ENCODE measurements at regions not wholly inside any gene's neighbourhood (a gene's known extent, or its start where the extent isn't known, plus 50 kb on each side); places are given as distances from the start of the nearest gene placed in this dataset.
A peak's percentile ranks its signal among the peaks of the same experiment; 100 is the strongest.

DNA sequence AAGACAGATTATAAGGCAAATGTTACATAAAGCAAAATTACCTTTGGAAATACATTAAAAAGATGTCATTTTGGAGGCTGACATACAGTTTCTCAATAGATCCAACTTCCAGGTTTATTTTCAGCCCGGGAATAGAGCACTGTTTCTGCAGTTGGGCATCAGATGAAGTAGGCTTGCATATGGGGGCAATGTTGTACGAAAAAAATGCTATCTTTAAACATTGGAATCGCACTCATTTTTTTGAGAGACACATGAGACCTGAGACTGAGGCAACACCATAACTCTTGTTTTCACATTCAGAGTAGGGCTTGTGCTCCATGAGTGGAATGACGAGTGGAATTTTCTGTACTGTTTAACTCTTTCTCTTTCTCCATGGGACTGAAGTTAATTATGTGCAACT lies 122.4 kb upstream of the ZRANB2 start:
- H3K27ac ChIP-seq (ENCODE audit: low read depth, low read length): no peak overlapping the region
- H3K4me3 ChIP-seq (ENCODE audit: low read length): no peak overlapping the region
- Mint-ChIP-seq H3K27me3 (ENCODE audit: insufficient read depth) (no peaks in the 10 kb centered on the region), H3K36me3 (ENCODE audit: low read depth) (no peaks in the 10 kb centered on the region), H3K4me1 (no peaks in the 10 kb centered on the region), H3K9me3 (no peaks in the 10 kb centered on the region), H3K27ac (no peak overlapping the region), H3K4me3 (no peak overlapping the region)
- no peaks in the 10 kb centered on the region for H3K9me3 ChIP-seq (ENCODE audit: control insufficient read depth, low read length)
- H3K9ac ChIP-seq (ENCODE audit: extremely low read depth, low read length, poor library complexity, severe bottlenecking): no peak overlapping the region
- TF ChIP-seq, protein P1, sequence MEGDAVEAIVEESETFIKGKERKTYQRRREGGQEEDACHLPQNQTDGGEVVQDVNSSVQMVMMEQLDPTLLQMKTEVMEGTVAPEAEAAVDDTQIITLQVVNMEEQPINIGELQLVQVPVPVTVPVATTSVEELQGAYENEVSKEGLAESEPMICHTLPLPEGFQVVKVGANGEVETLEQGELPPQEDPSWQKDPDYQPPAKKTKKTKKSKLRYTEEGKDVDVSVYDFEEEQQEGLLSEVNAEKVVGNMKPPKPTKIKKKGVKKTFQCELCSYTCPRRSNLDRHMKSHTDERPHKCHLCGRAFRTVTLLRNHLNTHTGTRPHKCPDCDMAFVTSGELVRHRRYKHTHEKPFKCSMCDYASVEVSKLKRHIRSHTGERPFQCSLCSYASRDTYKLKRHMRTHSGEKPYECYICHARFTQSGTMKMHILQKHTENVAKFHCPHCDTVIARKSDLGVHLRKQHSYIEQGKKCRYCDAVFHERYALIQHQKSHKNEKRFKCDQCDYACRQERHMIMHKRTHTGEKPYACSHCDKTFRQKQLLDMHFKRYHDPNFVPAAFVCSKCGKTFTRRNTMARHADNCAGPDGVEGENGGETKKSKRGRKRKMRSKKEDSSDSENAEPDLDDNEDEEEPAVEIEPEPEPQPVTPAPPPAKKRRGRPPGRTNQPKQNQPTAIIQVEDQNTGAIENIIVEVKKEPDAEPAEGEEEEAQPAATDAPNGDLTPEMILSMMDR (conservative IDR thresholded peaks at IDR 0.05): no peak
- H3K4me1 ChIP-seq (ENCODE audit: control insufficient read depth, insufficient read depth, low read length): no peaks in the 10 kb centered on the region
- H3K27me3 ChIP-seq (ENCODE audit: control insufficient read depth, insufficient read depth, low read length, poor library complexity, severe bottlenecking): no peaks in the 10 kb centered on the region
- no peak for DNase-seq
- WGBS, 2 experiments (ENCODE audit: insufficient coverage in 1 of 2, insufficient read length in 1 of 2): 85 to 89% methylated on average over 3 to 4 of the region's 4 CpGs
- no peaks in the 10 kb centered on the region for H3K36me3 ChIP-seq (ENCODE audit: control insufficient read depth, insufficient read depth, low read length)

DNA sequence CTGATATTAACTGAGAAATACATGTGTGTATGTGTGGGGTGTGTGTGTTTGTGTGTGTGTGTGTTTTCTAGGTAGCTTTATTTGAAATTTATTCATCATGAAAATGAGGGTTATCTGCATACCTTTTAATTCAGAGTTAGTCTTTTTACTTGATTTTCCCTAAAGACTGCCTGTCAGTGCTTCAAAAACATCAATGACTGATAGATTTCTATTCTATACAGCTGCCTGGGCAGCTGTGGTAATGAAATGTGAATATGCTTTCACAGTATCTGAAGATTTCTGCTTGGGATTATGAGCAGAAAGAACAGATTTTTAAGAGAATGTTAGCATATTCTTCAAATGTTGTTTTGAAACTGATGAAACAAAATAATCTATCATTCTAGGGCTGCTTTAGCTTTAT lies 119.7 kb upstream of the ZRANB2 start:
- Mint-ChIP-seq H3K36me3 (ENCODE audit: low read depth) (no peaks in the 10 kb centered on the region), H3K27me3 (ENCODE audit: insufficient read depth) (no peaks in the 10 kb centered on the region), H3K27ac (no peak overlapping the region), H3K9me3 (no peaks in the 10 kb centered on the region), H3K4me1 (no peaks in the 10 kb centered on the region), H3K4me3 (no peak overlapping the region)
- Histone ChIP-seq H3K9ac (ENCODE audit: extremely low read depth, low read length, poor library complexity, severe bottlenecking) (no peak overlapping the region), H3K27me3 (ENCODE audit: control insufficient read depth, insufficient read depth, low read length, poor library complexity, severe bottlenecking) (no peaks in the 10 kb centered on the region), H3K36me3 (ENCODE audit: control insufficient read depth, insufficient read depth, low read length) (no peaks in the 10 kb centered on the region), H3K4me3 (ENCODE audit: low read length) (no peak overlapping the region), H3K4me1 (ENCODE audit: control insufficient read depth, insufficient read depth, low read length) (no peaks in the 10 kb centered on the region), H3K9me3 (ENCODE audit: control insufficient read depth, low read length) (no peaks in the 10 kb centered on the region), H3K27ac (ENCODE audit: low read depth, low read length) (no peak overlapping the region)
- TF ChIP-seq, protein P1 (conservative IDR thresholded peaks at IDR 0.05): no peak
- no peak for DNase-seq

DNA sequence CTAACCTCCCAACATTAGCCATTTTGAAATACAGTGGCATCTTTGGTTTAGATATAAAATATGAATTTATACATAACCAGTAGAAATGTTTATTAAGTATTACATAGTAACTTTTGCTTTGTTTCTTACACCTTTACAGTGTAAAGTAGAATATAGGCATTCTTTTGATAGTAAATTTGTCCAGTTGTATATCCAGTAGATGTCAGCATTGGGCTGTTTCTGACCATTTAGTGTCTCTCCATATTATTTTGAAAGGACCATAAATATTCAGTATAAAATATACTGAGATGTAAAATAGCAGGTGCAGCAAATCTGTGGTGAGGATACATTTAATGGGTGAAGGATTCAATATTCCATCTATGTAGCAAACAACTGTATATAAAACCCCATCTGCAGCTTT lies 115.8 kb upstream of the ZRANB2 start:
- Mint-ChIP-seq H3K36me3 (ENCODE audit: low read depth) (no peaks in the 10 kb centered on the region), H3K27me3 (ENCODE audit: insufficient read depth) (no peaks in the 10 kb centered on the region), H3K4me1 (no peaks in the 10 kb centered on the region), H3K4me3 (no peak overlapping the region), H3K27ac (no peak overlapping the region), H3K9me3 (no peaks in the 10 kb centered on the region)
- Histone ChIP-seq H3K27ac (ENCODE audit: low read depth, low read length) (no peak overlapping the region), H3K4me1 (ENCODE audit: control insufficient read depth, insufficient read depth, low read length) (no peaks in the 10 kb centered on the region), H3K36me3 (ENCODE audit: control insufficient read depth, insufficient read depth, low read length) (no peaks in the 10 kb centered on the region), H3K9me3 (ENCODE audit: control insufficient read depth, low read length) (no peaks in the 10 kb centered on the region), H3K9ac (ENCODE audit: extremely low read depth, low read length, poor library complexity, severe bottlenecking) (no peak overlapping the region), H3K27me3 (ENCODE audit: control insufficient read depth, insufficient read depth, low read length, poor library complexity, severe bottlenecking) (no peaks in the 10 kb centered on the region), H3K4me3 (ENCODE audit: low read length) (no peak overlapping the region)
- no peak for DNase-seq
- TF ChIP-seq, protein P1 (conservative IDR thresholded peaks at IDR 0.05): peak; percentile 65

All from endodermal cell (in vitro differentiated cells).